CD4-positive, alpha-beta memory T cell (primary cell): ENCODE measurements at regions not wholly inside any gene's neighbourhood (a gene's known extent, or its start where the extent isn't known, plus 50 kb on each side); places are given as distances from the start of the nearest gene placed in this dataset.

ENCODE experiments used
- CTCF ChIA-PET: fragments of 350-600 bp; sonication (Branson Sonifier 250); formaldehyde crosslinking; loops from one replicate; lab custom pipeline; 2021; ENCODE audit warnings: inconsistent platforms; ENCODE audit not compliant: partially characterized antibody; lab: Charles Lee
- POLR2A ChIA-PET: fragments of 350-600 bp; sonication (Branson Sonifier 250); formaldehyde crosslinking; loops from one replicate; lab custom pipeline; 2021; ENCODE audit not compliant: partially characterized antibody; lab: Charles Lee
- DNase-seq, 5 donors: peaks; one replicate each; pipeline versions ENCODE4 v3.0.0 to v3.0.0-alpha.2; 2020 to 2022; ENCODE audit warnings: mixed read lengths in 1 of 5
- H3K27ac ChIP-seq: one replicate; pipeline ENCODE4 v1.7.0; 2013; ENCODE audit warnings: low read depth, low read length
- H3K27me3 ChIP-seq: 2 replicates; pipeline ENCODE4 v1.7.0; 2013; ENCODE audit warnings: mild to moderate bottlenecking, low read length, moderate library complexity; ENCODE audit not compliant: insufficient read depth
- H3K36me3 ChIP-seq: 2 replicates; pipeline ENCODE4 v1.7.0; 2013; ENCODE audit warnings: mild to moderate bottlenecking, low read length, moderate library complexity; ENCODE audit not compliant: insufficient read depth
- H3K4me1 ChIP-seq: 2 replicates; pipeline ENCODE4 v1.7.0; 2013; ENCODE audit warnings: mild to moderate bottlenecking, low read length, moderate library complexity; ENCODE audit not compliant: insufficient read depth
- H3K4me3 ChIP-seq, 2 donors: one replicate each; pipeline ENCODE4 v1.7.0; 2013; ENCODE audit warnings: low read length in 2 of 2, mild to moderate bottlenecking in 1 of 2
- H3K9me3 ChIP-seq, 2 donors: one replicate each; pipeline ENCODE4 v1.7.0; 2013; ENCODE audit warnings: low read length in 2 of 2, control low read depth in 1 of 2; ENCODE audit not compliant: control insufficient read depth in 1 of 2
- H3K27ac Mint-ChIP-seq, 7 donors: one replicate each; pipeline ENCODE4 v1.8.0; 2020 to 2021; ENCODE audit warnings: mixed read lengths in 7 of 7, mild to moderate bottlenecking in 6 of 7, inconsistent platforms in 3 of 7, moderate library complexity in 3 of 7
- H3K27me3 Mint-ChIP-seq, 2 donors: one replicate each; pipeline ENCODE4 v1.8.0; 2020 to 2021; ENCODE audit warnings: mixed read lengths in 2 of 2
- H3K36me3 Mint-ChIP-seq, 2 donors: one replicate each; pipeline ENCODE4 v1.8.0; 2020 to 2021; ENCODE audit warnings: mixed read lengths in 2 of 2, inconsistent platforms in 1 of 2, mild to moderate bottlenecking in 1 of 2
- H3K4me1 Mint-ChIP-seq, 4 donors: one replicate each; pipeline ENCODE4 v1.8.0; 2020 to 2021; ENCODE audit warnings: mixed read lengths in 4 of 4, mild to moderate bottlenecking in 1 of 4
- H3K4me3 Mint-ChIP-seq, 8 donors: one replicate each; pipeline ENCODE4 v1.8.0; 2020 to 2021; ENCODE audit warnings: mixed read lengths in 8 of 8, mild to moderate bottlenecking in 7 of 8, moderate library complexity in 6 of 8, inconsistent platforms in 3 of 8
- H3K9me3 Mint-ChIP-seq, 8 donors: one replicate each; pipeline ENCODE4 v1.8.0; 2020 to 2021; ENCODE audit warnings: mixed read lengths in 8 of 8, mild to moderate bottlenecking in 5 of 8, inconsistent platforms in 3 of 8, moderate library complexity in 1 of 8
- intact Hi-C: fragments of 100-400 bp; cut with micrococcal nuclease; formaldehyde crosslinking; loops from one replicate; pipeline ENCODE4 v1.15.1; 2023

DNA sequence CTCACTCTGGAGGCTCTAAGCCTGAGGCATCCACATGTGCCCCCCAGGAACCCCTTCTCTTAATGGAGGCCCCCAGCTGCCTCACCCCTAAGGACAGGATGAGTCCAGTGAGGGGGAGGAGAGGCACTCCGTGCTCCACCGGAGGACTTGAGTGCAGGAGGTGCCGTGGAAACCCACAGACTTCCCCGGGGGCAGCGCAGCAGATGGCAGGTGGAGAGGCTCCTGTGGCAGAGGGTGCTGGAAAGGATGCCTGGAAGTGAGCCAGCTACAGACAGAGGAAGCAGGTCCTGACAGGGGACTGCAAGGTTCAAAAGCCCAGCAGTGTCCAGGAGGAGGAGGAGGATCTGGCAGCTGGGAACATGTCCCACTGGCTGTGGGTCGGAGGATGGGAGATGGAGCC is 1384.0 kb downstream of the TBC1D22A start:
- intact Hi-C loops, result no loop called here
- peaks cover 13 to 18% of the 10 kb centered on the region in 2 donors for H3K27me3 Mint-ChIP-seq
- DNase-seq, result no peak
- Histone ChIP-seq H3K27ac (no peak overlapping the region), H3K36me3 (no peaks in the 10 kb centered on the region), H3K4me3 (no peak overlapping the region), H3K4me1 (no peaks in the 10 kb centered on the region), H3K9me3 (no peaks in the 10 kb centered on the region), H3K27me3 (no peaks in the 10 kb centered on the region)
- CTCF ChIA-PET, result no interaction called here
- H3K27ac Mint-ChIP-seq, result no peak overlapping the region
- H3K4me3 Mint-ChIP-seq, result no peak overlapping the region
- POLR2A ChIA-PET, result no interaction called here
- H3K9me3 Mint-ChIP-seq, result peaks cover 0 to 8% (median 0%) of the 10 kb centered on the region in 8 donors
- no peaks in the 10 kb centered on the region for H3K4me1 Mint-ChIP-seq
- H3K36me3 Mint-ChIP-seq, result no peaks in the 10 kb centered on the region

DNA sequence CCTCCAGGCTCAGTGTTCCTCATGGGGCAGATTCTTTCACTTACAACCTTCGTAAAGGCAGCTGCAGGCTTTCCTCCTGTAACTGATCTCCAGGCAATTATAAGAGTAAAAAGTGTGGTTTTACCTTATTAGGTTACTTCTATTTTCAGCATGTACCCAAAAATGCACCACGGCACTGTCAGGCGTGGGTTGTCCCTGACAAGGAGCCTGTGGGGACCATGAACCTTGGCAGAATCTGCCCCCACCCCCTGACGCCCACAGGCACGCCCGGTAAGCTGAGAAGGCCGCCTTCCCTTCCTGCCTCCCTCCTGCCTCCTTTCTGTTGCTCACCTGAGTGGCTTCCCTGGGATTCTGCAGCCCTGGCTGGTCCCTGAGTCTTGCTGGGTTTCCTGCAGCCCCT is 1383.3 kb downstream of the TBC1D22A start:
- DNase-seq, result no peak
- Histone ChIP-seq H3K4me3 (no peak overlapping the region), H3K4me1 (no peaks in the 10 kb centered on the region), H3K27ac (no peak overlapping the region), H3K27me3 (no peaks in the 10 kb centered on the region), H3K36me3 (no peaks in the 10 kb centered on the region), H3K9me3 (no peaks in the 10 kb centered on the region)
- intact Hi-C loops, result no loop called here
- Mint-ChIP-seq H3K4me1 (no peaks in the 10 kb centered on the region), H3K27ac (no peak overlapping the region), H3K36me3 (no peaks in the 10 kb centered on the region), H3K9me3 (peaks cover 0 to 8% (median 0%) of the 10 kb centered on the region in 8 donors), H3K27me3 (peaks cover 13 to 18% of the 10 kb centered on the region in 2 donors), H3K4me3 (no peak overlapping the region)
- ChIA-PET POLR2A (no interaction called here), CTCF (no interaction called here)

DNA sequence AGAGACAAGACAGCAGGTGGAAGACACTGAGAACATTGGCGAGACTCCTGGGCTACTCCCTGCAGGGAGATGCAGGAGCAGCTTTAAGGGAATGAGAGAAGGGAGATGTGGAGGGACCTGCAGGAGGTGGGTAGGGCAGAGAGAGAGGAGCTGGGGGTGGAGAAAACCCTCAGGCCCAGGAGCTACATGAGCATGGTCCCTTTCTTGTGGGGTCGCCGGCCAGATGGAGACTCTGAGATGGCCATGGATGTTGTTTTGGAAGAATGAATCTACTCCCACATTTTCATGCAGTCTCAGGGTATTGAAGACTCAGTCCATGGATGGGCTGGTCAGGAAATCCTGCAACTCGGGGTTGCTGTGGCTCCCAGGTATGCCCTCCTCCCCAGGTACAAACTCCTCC is 1381.9 kb downstream of the TBC1D22A start:
- H3K36me3 ChIP-seq, result no peaks in the 10 kb centered on the region
- no peaks in the 10 kb centered on the region for H3K4me1 ChIP-seq
- no peaks in the 10 kb centered on the region for H3K9me3 ChIP-seq
- H3K4me3 ChIP-seq, result no peak overlapping the region
- intact Hi-C loops, result no loop called here
- H3K4me1 Mint-ChIP-seq, result peaks cover 0 to 3% (median under 1%) of the 10 kb centered on the region in 4 donors
- H3K4me3 Mint-ChIP-seq, result no peak overlapping the region
- H3K27me3 Mint-ChIP-seq, result peaks cover 13 to 18% of the 10 kb centered on the region in 2 donors
- ChIA-PET POLR2A (no interaction called here), CTCF (no interaction called here)
- H3K27ac ChIP-seq, result no peak overlapping the region
- no peak for DNase-seq
- H3K27me3 ChIP-seq, result no peaks in the 10 kb centered on the region
- H3K27ac Mint-ChIP-seq, result no peak overlapping the region
- peaks cover 0 to 8% (median 0%) of the 10 kb centered on the region in 8 donors for H3K9me3 Mint-ChIP-seq
- H3K36me3 Mint-ChIP-seq, result no peaks in the 10 kb centered on the region

DNA sequence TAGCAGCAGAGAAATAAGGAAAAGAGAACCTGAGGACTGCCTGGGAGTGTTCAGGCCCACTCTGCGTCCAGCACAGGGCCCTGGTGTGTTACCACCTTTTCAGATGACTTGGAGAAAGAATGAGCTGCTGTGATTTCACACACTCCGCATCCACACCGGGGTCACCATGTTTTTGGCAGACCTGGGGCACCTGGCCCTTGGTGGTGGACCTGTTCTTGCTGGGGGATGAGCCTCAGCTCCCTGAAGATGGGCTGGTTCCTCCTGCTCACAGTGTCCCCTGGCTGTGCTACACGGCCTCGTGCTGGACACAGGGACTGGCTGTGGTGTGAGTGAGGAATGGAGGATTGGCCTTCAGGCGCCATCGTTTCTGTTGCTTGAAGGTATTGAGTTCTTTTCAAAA is 1381.4 kb downstream of the TBC1D22A start:
- Mint-ChIP-seq H3K4me3 (no peak overlapping the region), H3K27me3 (peaks cover 13 to 18% of the 10 kb centered on the region in 2 donors), H3K9me3 (peaks cover 0 to 8% (median 0%) of the 10 kb centered on the region in 8 donors), H3K4me1 (peaks cover 0 to 8% (median 3%) of the 10 kb centered on the region in 4 donors), H3K27ac (no peak overlapping the region), H3K36me3 (no peaks in the 10 kb centered on the region)
- H3K4me3 ChIP-seq, result no peak overlapping the region
- no peak for DNase-seq
- ChIA-PET POLR2A (no interaction called here), CTCF (no interaction called here)
- no peaks in the 10 kb centered on the region for H3K4me1 ChIP-seq
- intact Hi-C loops, result no loop called here
- no peaks in the 10 kb centered on the region for H3K27me3 ChIP-seq
- H3K9me3 ChIP-seq, result no peaks in the 10 kb centered on the region
- H3K27ac ChIP-seq, result no peak overlapping the region
- H3K36me3 ChIP-seq, result no peaks in the 10 kb centered on the region

DNA sequence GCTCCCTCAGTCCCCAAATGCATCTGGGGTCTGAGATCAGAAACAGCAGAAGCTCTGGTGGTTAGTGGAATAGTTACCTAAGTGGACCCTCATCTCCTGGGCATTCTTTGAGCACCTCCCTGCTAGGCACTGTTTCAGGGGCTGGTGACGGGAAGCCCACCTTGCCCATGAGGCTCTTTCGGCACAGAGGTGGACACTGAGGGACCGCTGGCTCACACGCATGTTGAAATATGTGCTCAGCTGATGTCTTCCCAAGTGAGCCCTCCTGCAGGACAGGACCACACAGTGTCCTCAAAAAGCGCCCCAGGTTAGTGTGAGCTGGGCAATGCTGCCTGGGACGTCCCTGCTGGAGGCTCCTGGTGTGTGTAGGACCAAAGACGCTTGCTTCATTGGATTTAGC is 1379.9 kb downstream of the TBC1D22A start:
- H3K4me1 Mint-ChIP-seq, result peaks cover 0 to 13% (median 7%) of the 10 kb centered on the region in 4 donors
- CTCF ChIA-PET, result no interaction called here

DNA sequence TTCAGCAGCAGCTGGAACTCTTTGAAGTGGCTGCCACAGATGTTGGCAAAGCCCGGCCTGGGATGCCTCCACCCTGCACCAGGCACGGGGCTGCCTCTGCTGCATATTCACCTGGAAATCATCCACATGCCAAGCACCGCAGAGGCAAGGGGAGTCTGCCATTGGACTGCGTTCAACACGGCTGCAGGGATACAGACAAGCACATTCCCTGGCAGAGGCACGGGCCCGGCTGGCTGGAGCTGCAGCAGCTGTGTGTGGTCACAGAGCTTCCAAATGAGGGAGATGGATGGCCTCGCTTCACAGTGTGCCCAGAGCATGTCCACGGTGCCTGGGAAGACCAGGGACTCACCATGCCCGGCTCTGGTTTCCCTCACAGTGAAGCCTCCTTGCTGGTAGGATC is 1378.9 kb downstream of the TBC1D22A start:
- Histone ChIP-seq H3K27me3 (no peaks in the 10 kb centered on the region), H3K27ac (no peak overlapping the region), H3K4me3 (no peak overlapping the region), H3K9me3 (no peaks in the 10 kb centered on the region), H3K4me1 (no peaks in the 10 kb centered on the region), H3K36me3 (no peaks in the 10 kb centered on the region)
- peaks cover 0 to 13% (median 7%) of the 10 kb centered on the region in 4 donors for H3K4me1 Mint-ChIP-seq
- POLR2A ChIA-PET, result no interaction called here
- CTCF ChIA-PET, result no interaction called here
- intact Hi-C loops, result no loop called here
- H3K4me3 Mint-ChIP-seq, result no peak overlapping the region
- no peaks in the 10 kb centered on the region for H3K36me3 Mint-ChIP-seq
- no peak for DNase-seq
- H3K27me3 Mint-ChIP-seq, result peaks cover 13% of the 10 kb centered on the region in 2 donors
- peaks cover 0 to 5% (median 0%) of the 10 kb centered on the region in 8 donors for H3K9me3 Mint-ChIP-seq
- peak overlapping the region in 1 of 7 donors; percentile 48 for H3K27ac Mint-ChIP-seq

More for the DNA sequence above, 1379.9 kb downstream of the TBC1D22A start:
- Histone ChIP-seq H3K4me3 (no peak overlapping the region), H3K27me3 (no peaks in the 10 kb centered on the region), H3K9me3 (no peaks in the 10 kb centered on the region), H3K27ac (no peak overlapping the region), H3K4me1 (no peaks in the 10 kb centered on the region), H3K36me3 (no peaks in the 10 kb centered on the region)
- peaks cover 0 to 5% (median 0%) of the 10 kb centered on the region in 8 donors for H3K9me3 Mint-ChIP-seq
- H3K27me3 Mint-ChIP-seq, result peaks cover 13 to 18% of the 10 kb centered on the region in 2 donors
- POLR2A ChIA-PET, result no interaction called here
- no peak overlapping the region for H3K27ac Mint-ChIP-seq
- intact Hi-C loops, result no loop called here
- H3K36me3 Mint-ChIP-seq, result no peaks in the 10 kb centered on the region
- no peak for DNase-seq
- no peak overlapping the region for H3K4me3 Mint-ChIP-seq

DNA sequence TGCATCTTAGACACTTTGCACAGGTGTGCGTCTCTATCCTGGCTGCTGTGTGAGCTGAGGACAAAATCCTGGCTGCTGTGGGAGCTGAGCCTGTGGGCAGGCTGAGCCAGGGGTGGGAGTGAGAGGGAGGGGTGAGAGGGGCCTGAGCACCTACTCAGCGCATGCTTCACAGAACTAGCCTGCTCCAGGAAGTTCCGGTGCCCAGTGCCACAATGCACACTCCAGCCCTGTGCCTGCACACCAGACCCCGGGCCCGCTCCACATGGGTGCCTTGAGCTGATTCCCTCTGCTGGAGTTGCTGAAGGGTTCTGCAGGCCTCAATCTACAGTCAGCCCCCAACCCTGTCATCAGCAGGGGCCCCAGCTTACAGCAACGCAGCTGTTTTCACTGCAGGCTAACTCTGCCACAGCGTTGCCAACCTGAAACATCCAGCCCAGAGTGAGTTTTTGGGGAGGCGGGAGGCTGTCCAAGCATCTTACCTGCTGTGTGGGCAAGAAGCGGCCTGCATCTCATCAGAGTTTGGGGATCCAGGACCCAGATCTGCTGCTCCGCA is 1377.9 kb downstream of the TBC1D22A start:
- no peak for DNase-seq
- Histone ChIP-seq H3K27ac (no peak overlapping the region), H3K27me3 (no peaks in the 10 kb centered on the region), H3K9me3 (no peaks in the 10 kb centered on the region), H3K4me1 (no peaks in the 10 kb centered on the region), H3K4me3 (no peak overlapping the region), H3K36me3 (no peaks in the 10 kb centered on the region)
- Mint-ChIP-seq H3K4me3 (no peak overlapping the region), H3K27ac (no peak overlapping the region), H3K4me1 (peaks cover 0 to 13% (median 7%) of the 10 kb centered on the region in 4 donors), H3K36me3 (no peaks in the 10 kb centered on the region), H3K9me3 (peaks cover 0 to 5% (median 0%) of the 10 kb centered on the region in 8 donors), H3K27me3 (peaks cover 10 to 12% of the 10 kb centered on the region in 2 donors)
- POLR2A ChIA-PET, result no interaction called here
- CTCF ChIA-PET, result no interaction called here
- intact Hi-C loops, result no loop called here
